Liver (tissue), 8 donors: ENCODE measurements at regions not wholly inside any gene's neighbourhood (a gene's known extent, or its start where the extent isn't known, plus 50 kb on each side); places are given as distances from the start of the nearest gene placed in this dataset.

Source experiments
- DNase-seq: peaks from one replicate; pipeline ENCODE4 v3.0.0-alpha.2; 2017; ENCODE audit warnings: low spot score
- H3K27ac ChIP-seq, 2 donors: one replicate each; pipeline ENCODE4 v1.7.0; 2013; ENCODE audit warnings: inconsistent platforms in 2 of 2, low read length in 2 of 2, control low read depth in 1 of 2, low read depth in 1 of 2, mild to moderate bottlenecking in 1 of 2
- H3K27me3 ChIP-seq, 4 donors: one replicate each; pipeline versions ENCODE4 v1.6.1 to v1.7.0; 2013; ENCODE audit warnings: low read length in 3 of 4, inconsistent platforms in 1 of 4, mild to moderate bottlenecking in 1 of 4, moderate library complexity in 1 of 4; ENCODE audit not compliant: control insufficient read depth in 4 of 4, insufficient read depth in 4 of 4
- H3K36me3 ChIP-seq, 4 donors: one replicate each; pipeline versions ENCODE4 v1.6.1 to v1.7.0; 2013; ENCODE audit warnings: low read length in 3 of 4, mild to moderate bottlenecking in 3 of 4, low read depth in 1 of 4, moderate library complexity in 1 of 4; ENCODE audit not compliant: control insufficient read depth in 4 of 4, insufficient read depth in 3 of 4
- H3K4me1 ChIP-seq, 4 donors: one replicate each; pipeline versions ENCODE4 v1.6.1 to v1.7.0; 2013; ENCODE audit warnings: low read length in 3 of 4, mild to moderate bottlenecking in 3 of 4, moderate library complexity in 1 of 4; ENCODE audit not compliant: control insufficient read depth in 4 of 4, insufficient read depth in 4 of 4
- H3K4me3 ChIP-seq, 3 donors: one replicate each; pipeline versions ENCODE4 v1.6.1 to v1.7.0; 2013; ENCODE audit warnings: low read length in 3 of 3, control low read depth in 1 of 3, low read depth in 1 of 3, mild to moderate bottlenecking in 1 of 3
- H3K9ac ChIP-seq, 2 donors: one replicate each; pipeline ENCODE4 v1.7.0; 2013; ENCODE audit warnings: low read length in 2 of 2, mild to moderate bottlenecking in 2 of 2, moderate library complexity in 2 of 2, control low read depth in 1 of 2, low read depth in 1 of 2
- H3K9me3 ChIP-seq, 4 donors: one replicate each; pipeline versions ENCODE4 v1.6.1 to v1.7.0; 2013; ENCODE audit warnings: low read length in 3 of 4; ENCODE audit not compliant: control insufficient read depth in 4 of 4
- GABPA ChIP-seq, 2 donors: IDR thresholded peaks in 1 of 2; conservative IDR thresholded peaks in 1 of 2; 2 replicates each; pipeline ENCODE4 v1.6.1; 2016; ENCODE audit warnings: antibody characterized with exemption in 2 of 2, mild to moderate bottlenecking in 1 of 2, moderate library complexity in 1 of 2
- HNF4A ChIP-seq, 2 donors: conservative IDR thresholded peaks; 2 replicates each; pipeline ENCODE4 v1.6.1; 2016; ENCODE audit warnings: antibody characterized with exemption in 2 of 2, mild to moderate bottlenecking in 2 of 2
- HNF4G ChIP-seq: IDR thresholded peaks from 2 replicates; pipeline ENCODE4 v1.6.1; 2016; ENCODE audit warnings: antibody characterized with exemption
- JUND ChIP-seq, 2 donors: IDR thresholded peaks; 2 replicates each; pipeline ENCODE4 v1.6.1; 2016; ENCODE audit warnings: antibody characterized with exemption in 2 of 2
- NR2F2 ChIP-seq: IDR thresholded peaks from 2 replicates; pipeline ENCODE4 v1.6.1; 2016; ENCODE audit warnings: antibody characterized with exemption
- RAD21 ChIP-seq, 2 donors: IDR thresholded peaks; 2 replicates each; pipeline ENCODE4 v1.6.1; 2016; ENCODE audit warnings: antibody characterized with exemption in 2 of 2, mild to moderate bottlenecking in 2 of 2
- RXRA ChIP-seq, 2 donors: IDR thresholded peaks; 2 replicates each; pipeline ENCODE4 v1.6.1; 2017 to 2018; ENCODE audit warnings: antibody characterized with exemption in 2 of 2, mild to moderate bottlenecking in 1 of 2
- SP1 ChIP-seq: IDR thresholded peaks from 2 replicates; pipeline ENCODE4 v1.6.1; 2018; ENCODE audit warnings: antibody characterized with exemption, mild to moderate bottlenecking
- TAF1 ChIP-seq: conservative IDR thresholded peaks from 2 replicates; pipeline ENCODE4 v1.6.1; 2016; ENCODE audit warnings: antibody characterized with exemption, mild to moderate bottlenecking
- YY1 ChIP-seq: IDR thresholded peaks from 2 replicates; pipeline ENCODE4 v1.6.1; 2016; ENCODE audit warnings: antibody characterized with exemption, mild to moderate bottlenecking
- WGBS: extraction: QIAGEN DNeasy Blood & Tissue Kit; methylation state at CpG from one replicate; pipeline ENCODE4 v1.1.7; 2013; 5-methylcytosine and 5-hydroxymethylcytosine counted together
- TF ChIP-seq, protein P1 (sequence below): IDR thresholded peaks from 2 replicates; pipeline ENCODE4 v1.6.1; 2016; ENCODE audit warnings: antibody characterized with exemption
- TF ChIP-seq, protein P2 (sequence below): IDR thresholded peaks from 2 replicates; pipeline ENCODE4 v1.6.1; 2016; ENCODE audit warnings: antibody characterized with exemption
- TF ChIP-seq, protein P3 (sequence below): IDR thresholded peaks from 2 replicates; pipeline ENCODE4 v1.6.1; 2016; ENCODE audit warnings: antibody characterized with exemption
- TF ChIP-seq, protein P4 (sequence below): fragments of 150-350 bp; IDR thresholded peaks from 2 replicates; pipeline ENCODE4 v1.5.1; 2017; ENCODE audit warnings: improper control_type of control experiment, low read depth, low read length; ENCODE audit not compliant: missing input control
- donor health status: healthy.
- donor health status: healthy.
- donor health status: healthy.
- donor health status: healthy.
- donor health status: healthy.

DNA sequence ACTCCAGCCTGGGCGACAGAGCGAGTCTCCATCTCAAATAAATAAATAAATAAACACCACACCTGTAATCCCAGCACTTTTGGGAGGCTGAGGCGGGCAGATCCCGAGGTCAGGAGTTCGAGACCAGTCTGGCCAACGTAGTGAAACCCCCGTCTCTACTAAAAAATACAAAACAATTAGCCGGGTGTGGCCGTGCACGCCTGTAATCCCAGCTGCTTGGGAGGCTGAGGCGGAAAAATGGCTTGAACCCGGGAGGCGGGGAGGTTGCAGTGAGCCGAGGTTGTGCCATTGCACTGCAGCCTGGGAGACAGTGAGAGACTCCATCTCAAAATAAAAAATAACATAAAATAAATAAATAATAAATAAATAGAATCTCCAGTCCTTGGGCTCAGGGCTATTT lies 185.8 kb downstream of the SHOX start:
- H3K9me3 ChIP-seq = peaks cover 0 to 11% (median 3%) of the 10 kb centered on the region in 4 donors
- no peaks in the 10 kb centered on the region for H3K36me3 ChIP-seq
- H3K4me1 ChIP-seq = no peaks in the 10 kb centered on the region
- H3K9ac ChIP-seq = no peak overlapping the region
- no peak overlapping the region for H3K4me3 ChIP-seq
- DNase-seq = no peak
- 92% methylated on average over 14 of the region's 14 CpGs for WGBS
- TF ChIP-seq GABPA (IDR thresholded peaks at IDR 0.05 in 1 of 2, conservative IDR thresholded peaks at IDR 0.05 in 1 of 2) = no peak
- TF ChIP-seq, protein P1, sequence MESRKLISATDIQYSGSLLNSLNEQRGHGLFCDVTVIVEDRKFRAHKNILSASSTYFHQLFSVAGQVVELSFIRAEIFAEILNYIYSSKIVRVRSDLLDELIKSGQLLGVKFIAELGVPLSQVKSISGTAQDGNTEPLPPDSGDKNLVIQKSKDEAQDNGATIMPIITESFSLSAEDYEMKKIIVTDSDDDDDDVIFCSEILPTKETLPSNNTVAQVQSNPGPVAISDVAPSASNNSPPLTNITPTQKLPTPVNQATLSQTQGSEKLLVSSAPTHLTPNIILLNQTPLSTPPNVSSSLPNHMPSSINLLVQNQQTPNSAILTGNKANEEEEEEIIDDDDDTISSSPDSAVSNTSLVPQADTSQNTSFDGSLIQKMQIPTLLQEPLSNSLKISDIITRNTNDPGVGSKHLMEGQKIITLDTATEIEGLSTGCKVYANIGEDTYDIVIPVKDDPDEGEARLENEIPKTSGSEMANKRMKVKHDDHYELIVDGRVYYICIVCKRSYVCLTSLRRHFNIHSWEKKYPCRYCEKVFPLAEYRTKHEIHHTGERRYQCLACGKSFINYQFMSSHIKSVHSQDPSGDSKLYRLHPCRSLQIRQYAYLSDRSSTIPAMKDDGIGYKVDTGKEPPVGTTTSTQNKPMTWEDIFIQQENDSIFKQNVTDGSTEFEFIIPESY = no peak
- no peak for TF ChIP-seq RAD21 (IDR thresholded peaks at IDR 0.05)
- TF ChIP-seq, protein P2, sequence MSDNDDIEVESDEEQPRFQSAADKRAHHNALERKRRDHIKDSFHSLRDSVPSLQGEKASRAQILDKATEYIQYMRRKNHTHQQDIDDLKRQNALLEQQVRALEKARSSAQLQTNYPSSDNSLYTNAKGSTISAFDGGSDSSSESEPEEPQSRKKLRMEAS = no peak
- TF ChIP-seq, protein P3, sequence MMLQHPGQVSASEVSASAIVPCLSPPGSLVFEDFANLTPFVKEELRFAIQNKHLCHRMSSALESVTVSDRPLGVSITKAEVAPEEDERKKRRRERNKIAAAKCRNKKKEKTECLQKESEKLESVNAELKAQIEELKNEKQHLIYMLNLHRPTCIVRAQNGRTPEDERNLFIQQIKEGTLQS = no peak
- H3K27me3 ChIP-seq = peaks cover 0 to 2% (median 0%) of the 10 kb centered on the region in 4 donors
- no peak overlapping the region for H3K27ac ChIP-seq

DNA sequence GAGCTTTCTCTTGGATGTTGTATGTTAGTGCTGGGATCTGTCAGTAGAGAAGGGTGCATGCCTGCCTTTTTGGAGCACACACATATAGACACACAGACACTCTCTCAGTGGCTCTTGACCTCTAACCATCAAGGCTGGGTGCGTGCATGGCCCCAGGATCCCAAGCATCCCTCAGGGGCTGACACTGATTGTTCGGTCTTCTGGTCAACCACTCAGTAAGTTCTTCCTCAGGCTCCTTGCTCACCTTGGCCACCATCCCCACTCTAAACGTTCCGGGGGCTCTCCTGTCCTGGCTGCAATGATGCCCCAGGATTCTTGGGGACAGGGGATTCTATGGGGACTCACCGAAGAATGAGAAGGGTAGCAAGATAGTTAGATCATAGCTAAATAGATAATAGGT lies 179.6 kb downstream of the SHOX start:
- 80% methylated on average over 5 of the region's 5 CpGs for WGBS
- peaks cover 0 to 2% (median 0%) of the 10 kb centered on the region in 4 donors for H3K9me3 ChIP-seq
- no peaks in the 10 kb centered on the region for H3K36me3 ChIP-seq
- no peak overlapping the region for H3K27ac ChIP-seq
- H3K4me3 ChIP-seq = no peak overlapping the region
- no peak for DNase-seq
- TF ChIP-seq, protein P4, sequence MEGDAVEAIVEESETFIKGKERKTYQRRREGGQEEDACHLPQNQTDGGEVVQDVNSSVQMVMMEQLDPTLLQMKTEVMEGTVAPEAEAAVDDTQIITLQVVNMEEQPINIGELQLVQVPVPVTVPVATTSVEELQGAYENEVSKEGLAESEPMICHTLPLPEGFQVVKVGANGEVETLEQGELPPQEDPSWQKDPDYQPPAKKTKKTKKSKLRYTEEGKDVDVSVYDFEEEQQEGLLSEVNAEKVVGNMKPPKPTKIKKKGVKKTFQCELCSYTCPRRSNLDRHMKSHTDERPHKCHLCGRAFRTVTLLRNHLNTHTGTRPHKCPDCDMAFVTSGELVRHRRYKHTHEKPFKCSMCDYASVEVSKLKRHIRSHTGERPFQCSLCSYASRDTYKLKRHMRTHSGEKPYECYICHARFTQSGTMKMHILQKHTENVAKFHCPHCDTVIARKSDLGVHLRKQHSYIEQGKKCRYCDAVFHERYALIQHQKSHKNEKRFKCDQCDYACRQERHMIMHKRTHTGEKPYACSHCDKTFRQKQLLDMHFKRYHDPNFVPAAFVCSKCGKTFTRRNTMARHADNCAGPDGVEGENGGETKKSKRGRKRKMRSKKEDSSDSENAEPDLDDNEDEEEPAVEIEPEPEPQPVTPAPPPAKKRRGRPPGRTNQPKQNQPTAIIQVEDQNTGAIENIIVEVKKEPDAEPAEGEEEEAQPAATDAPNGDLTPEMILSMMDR = no peak
- TF ChIP-seq JUND (IDR thresholded peaks at IDR 0.05) (no peak), TAF1 (no peak), GABPA (IDR thresholded peaks at IDR 0.05 in 1 of 2, conservative IDR thresholded peaks at IDR 0.05 in 1 of 2) (no peak), RAD21 (IDR thresholded peaks at IDR 0.05) (no peak), SP1 (no peak), YY1 (no peak), HNF4A (conservative IDR thresholded peaks at IDR 0.05) (no peak), RXRA (IDR thresholded peaks at IDR 0.05) (no peak), HNF4G (no peak), NR2F2 (no peak)
- TF ChIP-seq, protein P1 = no peak
- TF ChIP-seq, protein P3 = no peak
- TF ChIP-seq, protein P2 = no peak
- H3K27me3 ChIP-seq = peaks cover 0 to 4% (median 1%) of the 10 kb centered on the region in 4 donors
- no peaks in the 10 kb centered on the region for H3K4me1 ChIP-seq
- H3K9ac ChIP-seq = no peak overlapping the region
